A673 (cell line): ENCODE measurements at regions not wholly inside any gene's neighbourhood (a gene's known extent, or its start where the extent isn't known, plus 50 kb on each side); places are given as distances from the start of the nearest gene placed in this dataset.
"Not testable (repeated sequence)": the region's sequence is repeated elsewhere in the genome, so short reads cannot be mapped to it uniquely, and the experiment has no call there.

Experiments
- BruUV-seq: library from RNA; stranded (reverse); fragments of 400-500 nt; replicated peaks from 2 replicates; lab custom pipeline; 2021; lab: Mats Ljungman, UMichigan
- CTCF ChIA-PET: fragments of 300-600 bp; sonication (Branson Sonifier 250); formaldehyde crosslinking; loops from one replicate; lab custom pipeline; 2022; ENCODE audit warnings: antibody characterized with exemption; lab: Charles Lee
- POLR2A ChIA-PET: fragments of 300-600 bp; sonication (Branson Sonifier 250); formaldehyde crosslinking; loops from one replicate; lab custom pipeline; 2022; ENCODE audit warnings: antibody characterized with exemption; ENCODE audit not compliant: low non-redundant PET; lab: Charles Lee
- DNase-seq: peaks from one replicate; pipeline ENCODE4 v3.0.0-alpha.2; 2015; ENCODE audit warnings: low spot score
- H3K27ac ChIP-seq: fragments of 200-600 bp; sonication (generic); 2 replicates; pipeline ENCODE4 v1.5.1; 2016; ENCODE audit warnings: mixed run types, low read depth, mild to moderate bottlenecking, mixed read lengths, antibody characterized with exemption, low read length; ENCODE audit not compliant: poor library complexity, severe bottlenecking
- H3K27me3 ChIP-seq: fragments of 200-600 bp; sonication (generic); replicated peaks from 2 replicates; pipeline ENCODE4 v1.6.1; 2017; ENCODE audit warnings: mixed run types, low read depth, mild to moderate bottlenecking, mixed read lengths, antibody characterized with exemption, low read length; ENCODE audit not compliant: insufficient read depth, poor library complexity
- H3K36me3 ChIP-seq: fragments of 200-600 bp; sonication (generic); 2 replicates; pipeline ENCODE4 v1.6.1; 2016; ENCODE audit warnings: mixed run types, mild to moderate bottlenecking, mixed read lengths, antibody characterized with exemption, low read length; ENCODE audit not compliant: insufficient read depth, poor library complexity, severe bottlenecking
- H3K4me1 ChIP-seq: fragments of 200-600 bp; sonication (generic); 2 replicates; pipeline ENCODE4 v1.6.1; 2017; ENCODE audit warnings: mixed run types, mild to moderate bottlenecking, mixed read lengths, antibody characterized with exemption, low read length; ENCODE audit not compliant: insufficient read depth, poor library complexity, severe bottlenecking
- H3K4me3 ChIP-seq: fragments of 200-600 bp; sonication (generic); 2 replicates; pipeline ENCODE4 v1.5.1; 2016; ENCODE audit warnings: low read depth, mixed run types, mild to moderate bottlenecking, mixed read lengths, low read length; ENCODE audit not compliant: poor library complexity, severe bottlenecking
- H3K9me3 ChIP-seq: fragments of 200-600 bp; sonication (generic); 2 replicates; pipeline ENCODE4 v1.6.1; 2016; ENCODE audit warnings: mixed run types, low read depth, mild to moderate bottlenecking, mixed read lengths, antibody characterized with exemption, low read length; ENCODE audit not compliant: poor library complexity, severe bottlenecking
- EZH2 ChIP-seq: fragments of 200-600 bp; sonication (generic); IDR thresholded peaks from 2 replicates; pipeline ENCODE4 v1.6.1; 2017; ENCODE audit warnings: borderline replicate concordance, low read depth, mild to moderate bottlenecking, mixed read lengths, antibody characterized with exemption, low read length; ENCODE audit not compliant: poor library complexity, severe bottlenecking
- intact Hi-C: fragments of 100-400 bp; cut with micrococcal nuclease; formaldehyde crosslinking; loops from one replicate; pipeline ENCODE4 v1.10.0; 2022; ENCODE audit not compliant: unreplicated experiment
- TF ChIP-seq, protein P1 (sequence below): fragments of 300-800, 200-600 bp; sonication (generic); conservative IDR thresholded peaks from 2 replicates; pipeline ENCODE4 v1.5.1; 2017; ENCODE audit warnings: low read depth, mild to moderate bottlenecking, antibody characterized with exemption, low read length, moderate library complexity, mixed read lengths

DNA sequence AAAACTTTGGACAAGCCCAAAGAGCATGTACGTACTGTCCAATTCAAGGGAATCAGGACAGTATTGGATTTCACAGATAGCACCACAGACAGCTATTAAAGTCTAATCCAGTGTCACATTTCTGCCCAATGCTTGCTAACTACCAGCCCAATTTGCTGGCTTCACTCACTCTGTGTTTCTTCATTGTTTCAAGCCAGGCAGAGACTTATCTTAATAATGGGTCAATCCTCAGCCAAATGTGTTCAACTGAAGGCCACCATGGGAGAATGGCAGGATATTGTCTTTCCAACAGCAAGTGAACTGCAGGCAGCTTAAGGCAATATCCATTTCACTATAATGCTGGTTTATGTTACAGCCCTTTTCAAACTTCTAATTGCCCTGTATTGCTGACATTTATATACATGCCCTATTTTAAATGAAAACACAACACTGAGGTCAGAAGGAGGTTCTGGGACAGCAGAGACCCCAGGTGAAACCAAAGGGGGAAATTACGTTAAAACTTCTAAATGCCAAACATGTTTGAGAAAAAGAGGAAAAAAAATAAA lies 142.1 kb upstream of the RSPO3 start:
- Histone ChIP-seq H3K36me3 (no peaks in the 10 kb centered on the region), H3K4me1 (no peaks in the 10 kb centered on the region), H3K9me3 (no peaks in the 10 kb centered on the region), H3K4me3 (no peak overlapping the region), H3K27me3 (no peaks in the 10 kb centered on the region), H3K27ac (no peak overlapping the region)
- intact Hi-C loops = no loop called here
- no peak for DNase-seq
- ChIA-PET POLR2A (no interaction called here), CTCF (no interaction called here)
- BruUV-seq = no TSS peak
- TF ChIP-seq, protein P1, sequence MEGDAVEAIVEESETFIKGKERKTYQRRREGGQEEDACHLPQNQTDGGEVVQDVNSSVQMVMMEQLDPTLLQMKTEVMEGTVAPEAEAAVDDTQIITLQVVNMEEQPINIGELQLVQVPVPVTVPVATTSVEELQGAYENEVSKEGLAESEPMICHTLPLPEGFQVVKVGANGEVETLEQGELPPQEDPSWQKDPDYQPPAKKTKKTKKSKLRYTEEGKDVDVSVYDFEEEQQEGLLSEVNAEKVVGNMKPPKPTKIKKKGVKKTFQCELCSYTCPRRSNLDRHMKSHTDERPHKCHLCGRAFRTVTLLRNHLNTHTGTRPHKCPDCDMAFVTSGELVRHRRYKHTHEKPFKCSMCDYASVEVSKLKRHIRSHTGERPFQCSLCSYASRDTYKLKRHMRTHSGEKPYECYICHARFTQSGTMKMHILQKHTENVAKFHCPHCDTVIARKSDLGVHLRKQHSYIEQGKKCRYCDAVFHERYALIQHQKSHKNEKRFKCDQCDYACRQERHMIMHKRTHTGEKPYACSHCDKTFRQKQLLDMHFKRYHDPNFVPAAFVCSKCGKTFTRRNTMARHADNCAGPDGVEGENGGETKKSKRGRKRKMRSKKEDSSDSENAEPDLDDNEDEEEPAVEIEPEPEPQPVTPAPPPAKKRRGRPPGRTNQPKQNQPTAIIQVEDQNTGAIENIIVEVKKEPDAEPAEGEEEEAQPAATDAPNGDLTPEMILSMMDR = no peak
- TF ChIP-seq EZH2 = no peak

DNA sequence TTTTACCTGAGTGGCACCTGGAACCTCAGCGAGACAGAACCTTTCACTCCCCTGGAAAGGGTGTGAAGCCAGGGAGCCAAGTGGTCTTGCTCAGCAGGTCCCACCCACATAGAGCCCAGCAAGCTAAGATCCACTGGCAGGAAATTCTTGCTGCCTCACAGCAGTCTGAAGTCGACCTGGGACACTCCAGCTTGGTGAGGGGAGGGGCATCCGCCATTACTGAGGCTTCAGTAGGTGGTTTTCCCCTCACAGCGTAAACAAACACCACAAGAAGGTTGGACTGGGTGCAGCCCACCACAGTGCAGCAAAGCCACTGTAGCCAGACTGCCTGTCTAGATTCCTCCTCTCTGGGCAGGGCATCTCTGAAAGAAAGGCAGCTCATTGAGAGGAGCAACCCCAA lies 134.7 kb upstream of the RSPO3 start:
- intact Hi-C loops = no loop called here
- Histone ChIP-seq H3K9me3 (no peaks in the 10 kb centered on the region), H3K4me1 (no peaks in the 10 kb centered on the region), H3K27ac (no peak overlapping the region), H3K27me3 (no peaks in the 10 kb centered on the region), H3K4me3 (no peak overlapping the region), H3K36me3 (no peaks in the 10 kb centered on the region)
- CTCF ChIA-PET = no interaction called here
- no peak for DNase-seq
- POLR2A ChIA-PET = no interaction called here
- BruUV-seq = no TSS peak
- no peak for TF ChIP-seq EZH2

DNA sequence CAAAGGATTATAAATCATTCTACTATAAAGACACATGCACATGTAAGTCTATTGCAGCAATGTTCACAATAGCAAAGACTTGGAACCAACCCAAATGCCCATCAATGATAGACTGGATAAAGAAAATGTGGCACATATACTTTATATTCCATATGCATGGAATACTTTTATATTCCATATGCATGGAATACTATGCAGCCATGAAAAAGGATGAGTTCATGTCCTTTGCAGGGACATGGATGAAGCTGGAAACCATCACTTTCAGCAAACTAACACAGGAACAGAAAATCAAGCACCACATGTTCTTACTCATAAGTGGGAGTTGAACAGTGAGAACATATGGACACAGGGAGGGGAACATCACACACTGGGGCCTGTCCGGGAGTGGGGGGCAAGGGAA lies 130.3 kb upstream of the RSPO3 start:
- H3K27ac ChIP-seq, H3K36me3 ChIP-seq, H3K4me1 ChIP-seq, intact Hi-C loops, CTCF ChIA-PET, BruUV-seq, POLR2A ChIA-PET, H3K9me3 ChIP-seq, H3K4me3 ChIP-seq, H3K27me3 ChIP-seq, DNase-seq: not testable (repeated sequence)

DNA sequence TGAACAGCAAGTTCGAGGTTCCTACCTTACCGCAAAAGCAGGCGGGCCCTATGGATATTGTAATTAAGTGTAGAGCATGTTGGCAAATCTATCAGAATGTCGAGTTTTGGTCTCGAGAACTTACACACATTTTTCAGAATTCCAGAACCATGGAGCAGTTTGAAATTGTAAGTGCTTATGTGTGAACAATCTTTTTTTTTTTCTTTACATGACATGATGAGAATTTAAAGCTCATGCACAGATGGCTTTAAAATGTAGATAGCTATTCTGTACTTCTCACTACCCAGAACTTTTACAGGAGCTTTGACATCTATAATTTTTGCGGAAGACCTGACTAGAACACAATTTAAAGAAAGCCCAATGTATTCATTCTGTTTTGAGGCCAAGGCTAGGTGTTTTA lies 117.8 kb upstream of the RSPO3 start:
- no peaks in the 10 kb centered on the region for H3K27me3 ChIP-seq
- POLR2A ChIA-PET = no interaction called here
- intact Hi-C loops = no loop called here

More for the DNA sequence above, 117.8 kb upstream of the RSPO3 start:
- CTCF ChIA-PET = no interaction called here
- Histone ChIP-seq H3K36me3 (no peaks in the 10 kb centered on the region), H3K4me3 (no peak overlapping the region), H3K4me1 (no peaks in the 10 kb centered on the region), H3K27ac (no peak overlapping the region), H3K9me3 (no peaks in the 10 kb centered on the region)
- no peak for DNase-seq
- TF ChIP-seq, protein P1 = no peak
- TF ChIP-seq EZH2 = no peak
- no TSS peak for BruUV-seq
